Neural progenitor cell (in vitro differentiated cells): ENCODE measurements at regions not wholly inside any gene's neighbourhood (a gene's known extent, or its start where the extent isn't known, plus 50 kb on each side); places are given as distances from the start of the nearest gene placed in this dataset.

Experiments
- CTCF ChIP-seq: fragments of 200-600 bp; sonication (generic); IDR thresholded peaks from 2 replicates; pipeline ENCODE4 v1.5.1; 2017; ENCODE audit warnings: antibody characterized with exemption, mild to moderate bottlenecking
- EZH2 ChIP-seq: fragments of 200-600 bp; sonication (generic); IDR thresholded peaks from 2 replicates; pipeline ENCODE4 v1.6.1; 2017; ENCODE audit warnings: antibody characterized with exemption, mild to moderate bottlenecking, moderate library complexity

DNA sequence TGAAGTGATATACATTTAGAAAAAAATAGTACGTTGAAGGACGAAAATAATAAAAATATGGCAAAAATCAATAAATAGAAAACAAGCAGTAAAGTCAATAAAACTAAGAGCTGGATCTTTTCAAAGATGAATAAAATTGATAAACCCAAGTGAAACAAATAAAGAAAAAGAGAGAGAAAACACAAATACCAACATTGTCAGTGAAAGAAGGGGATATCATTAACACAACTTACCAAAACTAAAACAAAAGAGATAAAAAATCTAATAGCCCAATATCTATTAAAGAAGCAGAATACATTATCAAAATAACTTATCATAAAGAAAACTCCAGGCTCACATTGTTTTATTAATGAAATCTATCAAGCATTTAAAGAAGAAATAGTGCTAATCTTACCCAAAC is 675.1 kb downstream of the UQCRFS1 start:
- TF ChIP-seq CTCF (no peak), EZH2 (no peak)
